GM23338 (cell line): ENCODE measurements at regions not wholly inside any gene's neighbourhood (a gene's known extent, or its start where the extent isn't known, plus 50 kb on each side); places are given as distances from the start of the nearest gene placed in this dataset.

Source experiments
- ATAC-seq: fragments of 200-7000 bp; cut with Tn5 transposase; 3 replicates; pipeline ENCODE4 v1.9.1; 2020
- DNase-seq: peaks from one replicate; pipeline ENCODE4 v3.0.0-alpha.2; 2015; ENCODE audit warnings: low spot score
- H2AFZ ChIP-seq: fragments of 200-600 bp; sonication (generic); 2 replicates; pipeline ENCODE4 v1.8.0; 2016; ENCODE audit warnings: antibody characterized with exemption, mild to moderate bottlenecking, moderate library complexity
- H3F3A ChIP-seq: fragments of 200-600 bp; sonication (generic); replicated peaks from 2 replicates; pipeline ENCODE4 v1.8.0; 2017; ENCODE audit warnings: antibody characterized with exemption, mixed run types, low read depth
- H3K27ac ChIP-seq: fragments of 200-600 bp; sonication (generic); 2 replicates; pipeline ENCODE4 v1.6.1; 2016; ENCODE audit warnings: low read depth
- H3K27me3 ChIP-seq: fragments of 200-600 bp; sonication (generic); 2 replicates; pipeline ENCODE4 v1.8.0; 2016; ENCODE audit warnings: mild to moderate bottlenecking, mixed run types, moderate library complexity; ENCODE audit not compliant: insufficient read depth
- H3K36me3 ChIP-seq: fragments of 200-600 bp; sonication (generic); 2 replicates; pipeline ENCODE4 v1.8.0; 2016; ENCODE audit warnings: mild to moderate bottlenecking; ENCODE audit not compliant: insufficient read depth
- H3K4me1 ChIP-seq: fragments of 200-600 bp; sonication (generic); 2 replicates; pipeline ENCODE4 v1.8.0; 2016; ENCODE audit warnings: mild to moderate bottlenecking, moderate library complexity; ENCODE audit not compliant: insufficient read depth
- H3K4me2 ChIP-seq: fragments of 200-600 bp; sonication (generic); 2 replicates; pipeline ENCODE4 v1.7.1; 2017; ENCODE audit warnings: mixed run types
- H3K4me3 ChIP-seq: fragments of 200-600 bp; sonication (generic); 2 replicates; pipeline ENCODE4 v1.6.1; 2016; ENCODE audit warnings: mixed run types
- H3K79me2 ChIP-seq: fragments of 200-600 bp; sonication (generic); replicated peaks from 2 replicates; pipeline ENCODE4 v1.8.0; 2017; ENCODE audit warnings: mild to moderate bottlenecking; ENCODE audit not compliant: insufficient read depth
- H3K9me2 ChIP-seq: fragments of 200-600 bp; sonication (generic); 2 replicates; pipeline ENCODE4 v1.8.0; 2017; ENCODE audit not compliant: insufficient read depth
- H4K20me1 ChIP-seq: fragments of 200-600 bp; sonication (generic); replicated peaks from 2 replicates; pipeline ENCODE4 v1.8.0; 2017; ENCODE audit warnings: mild to moderate bottlenecking; ENCODE audit not compliant: insufficient read depth
- H3K27ac Mint-ChIP-seq: 2 replicates; pipeline ENCODE4 v1.8.0; 2020; ENCODE audit warnings: inconsistent platforms, mild to moderate bottlenecking, moderate library complexity, mixed read lengths
- H3K27me3 Mint-ChIP-seq: 3 replicates; pipeline ENCODE4 v1.8.0; 2022; ENCODE audit warnings: low read depth, mild to moderate bottlenecking, moderate library complexity, mixed read lengths, inconsistent platforms; ENCODE audit not compliant: insufficient read depth, poor library complexity
- H3K36me3 Mint-ChIP-seq: 3 replicates; pipeline ENCODE4 v1.8.0; 2021; ENCODE audit warnings: low read depth, mild to moderate bottlenecking, inconsistent platforms, moderate library complexity, mixed read lengths
- H3K4me1 Mint-ChIP-seq: 3 replicates; pipeline ENCODE4 v1.8.0; 2020; ENCODE audit warnings: mild to moderate bottlenecking, inconsistent platforms, mixed read lengths
- H3K4me3 Mint-ChIP-seq: 3 replicates; pipeline ENCODE4 v1.8.0; 2021; ENCODE audit warnings: moderate library complexity, mild to moderate bottlenecking, inconsistent platforms, mixed read lengths
- H3K9me3 Mint-ChIP-seq: 3 replicates; pipeline ENCODE4 v1.8.0; 2020; ENCODE audit warnings: moderate library complexity, mild to moderate bottlenecking, inconsistent platforms, mixed read lengths
- ETS1 ChIP-seq: IDR thresholded peaks from 2 replicates; pipeline ENCODE4 v1.6.1; 2016; ENCODE audit warnings: antibody characterized with exemption
- EZH2 ChIP-seq: fragments of 200-600 bp; sonication (generic); IDR thresholded peaks from one replicate; pipeline ENCODE4 v1.8.0; 2017; ENCODE audit warnings: antibody characterized with exemption, mild to moderate bottlenecking, low read depth; ENCODE audit not compliant: unreplicated experiment
- EZH2phosphoT487 ChIP-seq: fragments of 200-600 bp; sonication (generic); IDR thresholded peaks from one replicate; pipeline ENCODE4 v1.8.1; 2018; ENCODE audit warnings: antibody characterized with exemption; ENCODE audit not compliant: unreplicated experiment
- JUNB ChIP-seq: IDR thresholded peaks from one replicate; pipeline ENCODE4 v1.6.1; 2016; ENCODE audit warnings: antibody characterized with exemption; ENCODE audit not compliant: unreplicated experiment
- NANOG ChIP-seq: IDR thresholded peaks from 2 replicates; pipeline ENCODE4 v1.6.1; 2016; ENCODE audit warnings: antibody characterized with exemption, borderline replicate concordance
- POLR2AphosphoS5 ChIP-seq: IDR thresholded peaks from 2 replicates; pipeline ENCODE4 v1.6.1; 2016; ENCODE audit warnings: antibody characterized with exemption, low read depth
- REST ChIP-seq: IDR thresholded peaks from one replicate; pipeline ENCODE4 v1.6.1; 2018; ENCODE audit warnings: antibody characterized with exemption; ENCODE audit not compliant: unreplicated experiment
- ZNF114 ChIP-seq: fragments of 250-450 bp; sonication (Bioruptor Pico); IDR thresholded peaks from 2 replicates; pipeline ENCODE4 v1.5.0; 2020; ENCODE audit warnings: mild to moderate bottlenecking, moderate library complexity
- ZNF331 ChIP-seq: fragments of 250-450 bp; sonication (Bioruptor Pico); IDR thresholded peaks from 2 replicates; pipeline ENCODE4 v1.5.0; 2020; ENCODE audit warnings: low read depth, mild to moderate bottlenecking, moderate library complexity
- TF ChIP-seq, protein P1 (sequence below): fragments of 250-450 bp; sonication (Bioruptor Pico); IDR thresholded peaks from 2 replicates; pipeline ENCODE4 v1.5.0; 2020; ENCODE audit warnings: mild to moderate bottlenecking, moderate library complexity

DNA sequence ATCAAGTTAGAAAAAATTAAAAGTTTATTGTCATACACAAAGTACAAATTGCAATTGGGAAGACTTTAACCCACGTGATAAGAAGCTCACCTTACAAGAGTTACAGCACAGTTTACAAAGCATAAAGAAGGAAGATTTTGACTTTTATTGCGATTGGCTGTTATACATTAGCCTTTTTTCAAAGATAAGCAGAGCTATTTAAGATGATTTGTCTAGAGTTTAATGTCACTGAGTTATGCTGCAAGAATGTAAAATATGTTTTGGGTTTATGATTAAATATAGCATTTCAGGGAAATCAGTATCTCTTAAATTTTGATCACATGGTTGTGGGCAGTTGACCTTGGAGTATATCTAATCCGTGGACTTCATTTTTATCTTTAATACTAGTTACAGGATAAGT, 664.2 kb upstream of the PTCHD4 start (continued):
- TF ChIP-seq ETS1 (no peak), ZNF114 (CRISPR knock-in tag) (no peak), NANOG (no peak), REST (no peak), POLR2AphosphoS5 (no peak)

DNA sequence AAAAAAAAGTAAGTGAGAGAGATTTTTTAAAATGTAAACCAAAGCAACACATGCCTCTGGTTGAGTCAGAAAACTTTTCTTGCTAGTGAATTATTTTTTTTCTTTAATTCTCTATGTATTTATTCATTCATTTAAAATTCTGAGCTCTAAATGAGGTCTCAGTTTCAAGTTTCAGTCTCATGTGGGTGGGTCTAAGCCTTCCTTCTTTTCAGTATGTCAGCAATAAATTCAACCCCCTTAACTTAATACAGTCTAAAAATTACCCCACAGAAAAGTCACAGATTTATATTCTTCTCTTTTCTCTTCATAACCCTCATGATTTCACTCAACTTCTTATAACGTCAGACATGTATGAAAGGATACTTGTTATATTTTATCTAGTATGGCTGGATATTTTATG, 663.3 kb upstream of the PTCHD4 start:
- Histone ChIP-seq H2AFZ (no peak overlapping the region), H3K4me3 (no peak overlapping the region), H3K4me1 (no peaks in the 10 kb centered on the region), H3K27ac (no peak overlapping the region), H3K27me3 (no peaks in the 10 kb centered on the region), H3K4me2 (no peak overlapping the region), H4K20me1 (no peaks in the 10 kb centered on the region), H3K36me3 (no peaks in the 10 kb centered on the region), H3K79me2 (no peaks in the 10 kb centered on the region), H3F3A (no peaks in the 10 kb centered on the region), H3K9me2 (no peaks in the 10 kb centered on the region)
- Mint-ChIP-seq H3K4me3 (no peak overlapping the region), H3K36me3 (no peaks in the 10 kb centered on the region), H3K9me3 (no peaks in the 10 kb centered on the region), H3K27ac (no peak overlapping the region), H3K4me1 (peaks cover 2% of the 10 kb centered on the region; the same call in 1 of the 3 replicates), H3K27me3 (peaks cover 3% of the 10 kb centered on the region)
- ATAC-seq = no peak
- DNase-seq = no peak
- TF ChIP-seq JUNB = no peak
- TF ChIP-seq ZNF331 (CRISPR knock-in tag) = no peak
- no peak for TF ChIP-seq EZH2
- TF ChIP-seq, protein P1, sequence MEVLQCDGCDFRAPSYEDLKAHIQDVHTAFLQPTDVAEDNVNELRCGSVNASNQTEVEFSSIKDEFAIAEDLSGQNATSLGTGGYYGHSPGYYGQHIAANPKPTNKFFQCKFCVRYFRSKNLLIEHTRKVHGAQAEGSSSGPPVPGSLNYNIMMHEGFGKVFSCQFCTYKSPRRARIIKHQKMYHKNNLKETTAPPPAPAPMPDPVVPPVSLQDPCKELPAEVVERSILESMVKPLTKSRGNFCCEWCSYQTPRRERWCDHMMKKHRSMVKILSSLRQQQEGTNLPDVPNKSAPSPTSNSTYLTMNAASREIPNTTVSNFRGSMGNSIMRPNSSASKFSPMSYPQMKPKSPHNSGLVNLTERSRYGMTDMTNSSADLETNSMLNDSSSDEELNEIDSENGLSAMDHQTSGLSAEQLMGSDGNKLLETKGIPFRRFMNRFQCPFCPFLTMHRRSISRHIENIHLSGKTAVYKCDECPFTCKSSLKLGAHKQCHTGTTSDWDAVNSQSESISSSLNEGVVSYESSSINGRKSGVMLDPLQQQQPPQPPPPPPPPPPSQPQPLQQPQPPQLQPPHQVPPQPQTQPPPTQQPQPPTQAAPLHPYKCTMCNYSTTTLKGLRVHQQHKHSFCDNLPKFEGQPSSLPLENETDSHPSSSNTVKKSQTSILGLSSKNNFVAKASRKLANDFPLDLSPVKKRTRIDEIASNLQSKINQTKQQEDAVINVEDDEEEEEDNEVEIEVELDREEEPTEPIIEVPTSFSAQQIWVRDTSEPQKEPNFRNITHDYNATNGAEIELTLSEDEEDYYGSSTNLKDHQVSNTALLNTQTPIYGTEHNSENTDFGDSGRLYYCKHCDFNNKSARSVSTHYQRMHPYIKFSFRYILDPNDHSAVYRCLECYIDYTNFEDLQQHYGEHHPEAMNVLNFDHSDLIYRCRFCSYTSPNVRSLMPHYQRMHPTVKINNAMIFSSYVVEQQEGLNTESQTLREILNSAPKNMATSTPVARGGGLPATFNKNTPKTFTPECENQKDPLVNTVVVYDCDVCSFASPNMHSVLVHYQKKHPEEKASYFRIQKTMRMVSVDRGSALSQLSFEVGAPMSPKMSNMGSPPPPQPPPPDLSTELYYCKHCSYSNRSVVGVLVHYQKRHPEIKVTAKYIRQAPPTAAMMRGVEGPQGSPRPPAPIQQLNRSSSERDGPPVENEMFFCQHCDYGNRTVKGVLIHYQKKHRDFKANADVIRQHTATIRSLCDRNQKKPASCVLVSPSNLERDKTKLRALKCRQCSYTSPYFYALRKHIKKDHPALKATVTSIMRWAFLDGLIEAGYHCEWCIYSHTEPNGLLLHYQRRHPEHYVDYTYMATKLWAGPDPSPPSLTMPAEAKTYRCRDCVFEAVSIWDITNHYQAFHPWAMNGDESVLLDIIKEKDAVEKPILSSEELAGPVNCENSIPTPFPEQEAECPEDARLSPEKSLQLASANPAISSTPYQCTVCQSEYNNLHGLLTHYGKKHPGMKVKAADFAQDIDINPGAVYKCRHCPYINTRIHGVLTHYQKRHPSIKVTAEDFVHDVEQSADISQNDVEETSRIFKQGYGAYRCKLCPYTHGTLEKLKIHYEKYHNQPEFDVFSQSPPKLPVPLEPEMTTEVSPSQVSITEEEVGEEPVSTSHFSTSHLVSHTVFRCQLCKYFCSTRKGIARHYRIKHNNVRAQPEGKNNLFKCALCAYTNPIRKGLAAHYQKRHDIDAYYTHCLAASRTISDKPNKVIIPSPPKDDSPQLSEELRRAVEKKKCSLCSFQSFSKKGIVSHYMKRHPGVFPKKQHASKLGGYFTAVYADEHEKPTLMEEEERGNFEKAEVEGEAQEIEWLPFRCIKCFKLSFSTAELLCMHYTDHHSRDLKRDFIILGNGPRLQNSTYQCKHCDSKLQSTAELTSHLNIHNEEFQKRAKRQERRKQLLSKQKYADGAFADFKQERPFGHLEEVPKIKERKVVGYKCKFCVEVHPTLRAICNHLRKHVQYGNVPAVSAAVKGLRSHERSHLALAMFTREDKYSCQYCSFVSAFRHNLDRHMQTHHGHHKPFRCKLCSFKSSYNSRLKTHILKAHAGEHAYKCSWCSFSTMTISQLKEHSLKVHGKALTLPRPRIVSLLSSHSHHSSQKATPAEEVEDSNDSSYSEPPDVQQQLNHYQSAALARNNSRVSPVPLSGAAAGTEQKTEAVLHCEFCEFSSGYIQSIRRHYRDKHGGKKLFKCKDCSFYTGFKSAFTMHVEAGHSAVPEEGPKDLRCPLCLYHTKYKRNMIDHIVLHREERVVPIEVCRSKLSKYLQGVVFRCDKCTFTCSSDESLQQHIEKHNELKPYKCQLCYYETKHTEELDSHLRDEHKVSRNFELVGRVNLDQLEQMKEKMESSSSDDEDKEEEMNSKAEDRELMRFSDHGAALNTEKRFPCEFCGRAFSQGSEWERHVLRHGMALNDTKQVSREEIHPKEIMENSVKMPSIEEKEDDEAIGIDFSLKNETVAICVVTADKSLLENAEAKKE (CRISPR knock-in tag) = no peak
- no peak for TF ChIP-seq NANOG
- no peak for TF ChIP-seq REST
- TF ChIP-seq ETS1 = no peak
- no peak for TF ChIP-seq EZH2phosphoT487
